GM10266 (cell line): ENCODE measurements at regions not wholly inside any gene's neighbourhood (a gene's known extent, or its start where the extent isn't known, plus 50 kb on each side); places are given as distances from the start of the nearest gene placed in this dataset.

Experiments used
- DNase-seq: peaks from one replicate; pipeline ENCODE4 v3.0.0; 2012; ENCODE audit errors: extremely low spot score
- CTCF ChIP-seq: IDR thresholded peaks from 2 replicates; pipeline ENCODE4 v1.5.1; 2012; ENCODE audit warnings: mild to moderate bottlenecking, low read depth; ENCODE audit not compliant: control insufficient read depth, insufficient read depth; ENCODE audit errors: missing control alignments

GRCh38 chr7:117944886-117945285 lies 71.6 kb upstream of the CTTNBP2 start:
- TF ChIP-seq CTCF, result no peak
- DNase-seq, result no peak

- DNase-seq, result no peak
- no peak for TF ChIP-seq CTCF
Observed at GRCh38 chr7:117946151-117946633, 73.0 kb upstream of the CTTNBP2 start.

DNA sequence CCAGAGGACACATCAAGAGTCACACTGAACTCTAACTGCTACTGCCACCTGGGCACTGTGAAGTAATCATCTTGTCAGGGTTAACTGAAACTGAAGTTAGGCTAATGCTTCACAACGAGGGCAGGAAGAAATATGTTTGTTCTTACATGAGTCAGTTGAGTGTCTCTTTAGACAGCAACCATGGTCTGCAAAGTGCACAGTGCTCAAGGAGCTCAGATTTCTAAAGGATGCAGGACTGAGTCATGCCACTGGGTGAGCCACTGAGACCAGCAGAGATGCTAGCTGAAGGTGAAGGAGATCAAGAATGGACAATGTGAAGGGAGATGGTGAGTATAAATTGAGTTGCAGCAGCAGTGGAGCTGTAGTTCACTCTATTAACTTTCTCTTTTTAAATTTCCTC lies 76.0 kb upstream of the CTTNBP2 start:
- DNase-seq, result no peak
- TF ChIP-seq CTCF, result no peak

- no peak for TF ChIP-seq CTCF
- no peak for DNase-seq
Observed at GRCh38 chr7:117950601-117951260, 77.5 kb upstream of the CTTNBP2 start.

- no peak for DNase-seq
- no peak for TF ChIP-seq CTCF
Observed at GRCh38 chr7:117951285-117951684, 78.0 kb upstream of the CTTNBP2 start.

DNA sequence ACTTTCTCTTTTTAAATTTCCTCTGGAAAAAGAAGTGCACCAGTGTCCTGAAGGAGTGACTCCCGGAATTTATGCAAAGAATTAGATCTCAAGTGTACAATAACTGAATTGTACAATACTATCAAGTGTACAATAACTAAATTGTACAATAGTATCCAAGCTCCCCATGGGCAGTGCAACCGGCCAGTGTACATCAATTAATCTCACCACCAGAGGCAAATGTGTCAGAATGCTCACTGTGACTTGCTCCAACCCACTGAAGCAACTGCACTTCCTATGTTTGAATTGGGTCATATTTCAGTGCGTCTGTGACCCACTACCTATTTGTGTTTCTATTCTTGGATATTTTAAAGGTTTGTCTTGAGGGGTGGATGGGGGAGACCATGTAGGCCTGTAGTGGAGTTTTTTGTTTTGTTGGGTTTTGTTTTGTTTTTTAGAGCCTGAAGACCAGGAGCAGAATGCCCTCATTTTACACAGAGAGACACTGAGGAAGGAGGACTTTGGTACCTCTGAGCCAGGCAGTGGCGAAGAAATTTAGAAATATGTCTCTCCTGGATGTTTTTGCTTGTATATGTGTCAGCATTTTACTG lies 78.5 kb upstream of the CTTNBP2 start:
- no peak for DNase-seq
- no peak for TF ChIP-seq CTCF

DNA sequence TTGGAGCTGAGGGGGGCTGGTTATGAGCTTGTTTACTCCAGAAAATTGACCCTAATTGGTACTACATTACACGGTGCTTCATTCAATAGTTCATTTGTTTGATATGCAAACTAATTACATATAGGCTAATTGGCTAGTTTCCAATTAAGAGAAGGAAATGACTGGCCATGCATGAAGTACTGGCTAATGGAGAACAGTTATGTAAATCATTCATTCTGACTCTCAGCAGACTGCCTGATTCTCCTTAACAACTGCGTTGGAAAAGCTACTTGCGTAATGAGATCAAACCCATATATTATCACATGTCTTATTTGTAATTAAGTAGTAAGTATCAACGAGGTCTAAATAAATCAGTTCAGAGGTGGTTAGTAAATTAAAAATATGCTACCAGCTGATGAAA lies 81.8 kb upstream of the CTTNBP2 start:
- DNase-seq, result no peak
- no peak for TF ChIP-seq CTCF
